ENCODE measurements at regions not wholly inside any gene's neighbourhood (a gene's known extent, or its start where the extent isn't known, plus 50 kb on each side); places are given as distances from the start of the nearest gene placed in this dataset.
"Not testable (repeated sequence)": the region's sequence is repeated elsewhere in the genome, so short reads cannot be mapped to it uniquely, and the experiment has no call there.

DNA sequence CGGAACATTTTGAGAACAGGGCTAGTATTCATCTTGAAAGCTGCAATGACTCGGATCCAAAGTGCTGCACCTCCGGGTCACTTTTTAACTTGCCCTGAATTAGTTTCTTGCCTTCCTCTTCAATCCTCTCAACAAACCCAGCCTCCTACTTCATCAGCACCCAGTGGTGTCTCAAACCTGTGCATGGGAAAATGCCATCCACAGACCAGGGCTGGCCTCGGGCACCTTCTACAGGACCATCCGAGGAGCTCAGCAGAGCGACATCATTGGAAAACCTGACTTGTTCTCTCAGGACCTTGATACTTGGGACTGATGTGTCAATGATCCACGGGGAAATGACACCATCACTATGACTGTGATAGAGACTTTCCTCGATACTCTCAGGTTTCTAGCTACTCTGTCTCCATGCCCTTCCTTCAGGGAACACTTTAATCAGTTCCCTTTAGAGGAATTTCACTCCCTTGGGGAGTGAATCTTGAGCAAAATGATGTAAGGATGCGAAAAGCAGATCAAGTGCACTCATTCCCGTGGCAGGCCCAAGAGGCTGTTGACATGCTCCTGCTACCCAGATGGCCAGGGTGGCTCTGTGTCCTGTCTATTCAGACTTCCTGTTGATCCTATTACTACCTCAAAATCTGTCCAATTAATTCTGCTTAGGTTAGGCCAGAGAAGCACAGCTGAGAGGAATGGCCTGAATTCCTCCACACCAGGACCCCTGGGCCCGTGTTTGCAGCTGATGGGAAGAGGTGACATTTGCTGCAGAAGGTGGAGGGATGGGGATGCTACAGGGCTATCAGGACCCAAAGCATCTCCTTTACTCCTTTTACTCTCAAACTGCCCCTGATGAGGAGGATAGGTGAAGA, 96.5 kb upstream of the SLC25A48 start:
- Histone ChIP-seq H3K36me3 (ENCODE audit: insufficient read depth, low read length) (no peaks in the 10 kb centered on the region), H3K4me1 (ENCODE audit: insufficient read depth, low read length) (no peaks in the 10 kb centered on the region), H3K27me3 (ENCODE audit: insufficient read depth, low read length) (no peaks in the 10 kb centered on the region), H3K27ac (ENCODE audit: low read depth, low read length) (no peak overlapping the region), H3K4me3 (ENCODE audit: low read length in 2 of 2) (no peak overlapping the region), H3K9me3 (ENCODE audit: control insufficient read depth in 1 of 2, low read length in 2 of 2) (no peaks in the 10 kb centered on the region)
- POLR2A ChIA-PET (ENCODE audit: partially characterized antibody), result no interaction called here
- DNase-seq, result no peak
- intact Hi-C loops (cut with micrococcal nuclease), result no loop called here
- H3K27ac Mint-ChIP-seq, result no peak overlapping the region
- H3K4me3 Mint-ChIP-seq, result no peak overlapping the region
- H3K36me3 Mint-ChIP-seq, result no peaks in the 10 kb centered on the region
- CTCF ChIA-PET (ENCODE audit: partially characterized antibody), result no interaction called here
- H3K9me3 Mint-ChIP-seq, result peaks cover 0 to 4% (median 0%) of the 10 kb centered on the region in 8 donors
- H3K27me3 Mint-ChIP-seq, result peaks cover 5 to 7% of the 10 kb centered on the region in 2 donors
- H3K4me1 Mint-ChIP-seq, result no peaks in the 10 kb centered on the region

DNA sequence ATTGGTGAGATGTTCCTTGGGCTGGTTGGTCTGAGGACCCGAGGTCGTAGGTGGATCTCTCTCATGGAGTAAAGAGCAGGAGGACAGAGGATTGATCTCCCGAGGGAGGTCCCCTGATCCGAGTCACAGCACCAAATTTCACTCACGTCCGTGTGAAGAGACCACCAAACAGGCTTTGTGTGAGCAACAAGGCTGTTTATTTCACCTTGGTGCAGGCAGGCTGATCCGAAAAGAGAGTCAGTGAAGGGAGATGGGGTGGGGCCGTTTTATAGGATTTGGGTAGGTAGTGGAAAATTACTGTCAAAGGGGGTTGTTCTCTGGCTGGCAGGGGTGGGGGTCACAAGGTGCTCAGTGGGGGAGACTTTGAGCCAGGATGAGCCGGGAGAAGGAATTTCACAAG, 97.5 kb upstream of the SLC25A48 start:
- H3K9me3 ChIP-seq (ENCODE audit: control insufficient read depth in 1 of 2, low read length in 2 of 2); H3K27ac ChIP-seq (ENCODE audit: low read depth, low read length); H3K9me3 Mint-ChIP-seq; H3K27me3 Mint-ChIP-seq; H3K36me3 ChIP-seq (ENCODE audit: insufficient read depth, low read length); intact Hi-C loops (cut with micrococcal nuclease); H3K4me1 Mint-ChIP-seq; H3K36me3 Mint-ChIP-seq; H3K4me3 ChIP-seq (ENCODE audit: low read length in 2 of 2); H3K27ac Mint-ChIP-seq; H3K4me1 ChIP-seq (ENCODE audit: insufficient read depth, low read length); H3K4me3 Mint-ChIP-seq; DNase-seq; CTCF ChIA-PET (ENCODE audit: partially characterized antibody); POLR2A ChIA-PET (ENCODE audit: partially characterized antibody); H3K27me3 ChIP-seq (ENCODE audit: insufficient read depth, low read length): not testable (repeated sequence)

GRCh38 chr5:135735831-135736230, 98.6 kb upstream of the SLC25A48 start:
- POLR2A ChIA-PET (ENCODE audit: partially characterized antibody), result no interaction called here
- no peak overlapping the region for H3K27ac ChIP-seq (ENCODE audit: low read depth, low read length)

DNA sequence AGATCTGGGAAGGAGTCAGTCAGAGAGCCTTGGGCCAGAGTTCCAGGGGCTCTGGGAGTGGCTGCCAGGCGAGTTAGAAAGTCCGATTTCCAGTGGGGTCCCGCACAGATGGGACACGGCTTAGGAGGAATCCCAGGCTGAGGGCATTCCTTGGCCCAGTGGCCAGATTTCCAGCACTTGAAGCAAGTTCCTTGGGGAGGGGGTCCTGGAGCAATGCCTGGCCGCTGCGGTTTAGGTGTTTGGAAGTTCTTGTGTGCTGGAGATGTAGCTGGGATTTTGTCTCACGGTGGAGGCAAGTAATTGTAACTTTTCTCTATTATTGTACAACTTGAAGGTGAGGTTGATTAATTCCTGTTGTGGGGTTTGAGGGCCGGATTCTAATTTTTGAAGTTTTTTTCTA, 99.5 kb upstream of the SLC25A48 start:
- H3K4me1 ChIP-seq (ENCODE audit: insufficient read depth, low read length); intact Hi-C loops (cut with micrococcal nuclease); H3K4me1 Mint-ChIP-seq; H3K27ac Mint-ChIP-seq; CTCF ChIA-PET (ENCODE audit: partially characterized antibody); H3K4me3 ChIP-seq (ENCODE audit: low read length in 2 of 2); H3K9me3 ChIP-seq (ENCODE audit: control insufficient read depth in 1 of 2, low read length in 2 of 2); H3K27me3 ChIP-seq (ENCODE audit: insufficient read depth, low read length); H3K27me3 Mint-ChIP-seq; H3K36me3 ChIP-seq (ENCODE audit: insufficient read depth, low read length); POLR2A ChIA-PET (ENCODE audit: partially characterized antibody); H3K27ac ChIP-seq (ENCODE audit: low read depth, low read length); H3K36me3 Mint-ChIP-seq; H3K4me3 Mint-ChIP-seq; H3K9me3 Mint-ChIP-seq; DNase-seq: not testable (repeated sequence)

More at GRCh38 chr5:135735831-135736230, 98.6 kb upstream of the SLC25A48 start:
- Histone ChIP-seq H3K4me3 (ENCODE audit: low read length in 2 of 2) (no peak overlapping the region), H3K4me1 (ENCODE audit: insufficient read depth, low read length) (no peaks in the 10 kb centered on the region), H3K9me3 (ENCODE audit: control insufficient read depth in 1 of 2, low read length in 2 of 2) (no peaks in the 10 kb centered on the region), H3K36me3 (ENCODE audit: insufficient read depth, low read length) (no peaks in the 10 kb centered on the region), H3K27me3 (ENCODE audit: insufficient read depth, low read length) (no peaks in the 10 kb centered on the region)
- no peaks in the 10 kb centered on the region for H3K36me3 Mint-ChIP-seq
- CTCF ChIA-PET (ENCODE audit: partially characterized antibody), result no interaction called here
- intact Hi-C loops (cut with micrococcal nuclease), result no loop called here
- H3K9me3 Mint-ChIP-seq, result peaks cover 0 to 4% (median 0%) of the 10 kb centered on the region in 8 donors
- H3K27ac Mint-ChIP-seq, result peak overlapping the region in 1 of 7 donors; percentile 38
- H3K27me3 Mint-ChIP-seq, result peaks cover 5 to 7% of the 10 kb centered on the region in 2 donors
- H3K4me1 Mint-ChIP-seq, result no peaks in the 10 kb centered on the region
- no peak for DNase-seq
- no peak overlapping the region for H3K4me3 Mint-ChIP-seq

DNA sequence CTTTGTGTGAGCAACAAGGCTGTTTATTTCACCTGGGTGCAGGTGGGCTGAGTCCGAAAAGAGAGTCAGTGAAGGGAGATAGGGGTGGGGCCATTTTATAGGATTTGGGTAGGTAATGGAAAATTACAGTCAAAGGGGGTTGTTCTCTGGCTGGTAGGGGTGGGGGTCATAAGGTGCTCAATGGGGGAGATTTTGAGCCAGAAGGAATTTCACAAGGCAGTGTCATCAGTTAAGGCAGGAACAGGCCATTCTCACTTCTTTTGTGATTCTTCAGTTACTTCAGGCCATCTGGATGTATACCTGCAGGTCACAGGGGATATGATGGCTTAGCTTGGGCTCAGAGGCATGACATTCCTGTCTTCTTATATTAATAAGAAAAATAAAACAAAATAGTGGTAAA, 103.4 kb upstream of the SLC25A48 start:
- H3K4me1 Mint-ChIP-seq; H3K9me3 ChIP-seq (ENCODE audit: control insufficient read depth in 1 of 2, low read length in 2 of 2); H3K36me3 Mint-ChIP-seq; intact Hi-C loops (cut with micrococcal nuclease); H3K9me3 Mint-ChIP-seq; H3K27me3 ChIP-seq (ENCODE audit: insufficient read depth, low read length); H3K27me3 Mint-ChIP-seq; H3K27ac ChIP-seq (ENCODE audit: low read depth, low read length); DNase-seq; H3K27ac Mint-ChIP-seq; H3K36me3 ChIP-seq (ENCODE audit: insufficient read depth, low read length); H3K4me3 Mint-ChIP-seq; H3K4me1 ChIP-seq (ENCODE audit: insufficient read depth, low read length); POLR2A ChIA-PET (ENCODE audit: partially characterized antibody); CTCF ChIA-PET (ENCODE audit: partially characterized antibody); H3K4me3 ChIP-seq (ENCODE audit: low read length in 2 of 2): not testable (repeated sequence)

DNA sequence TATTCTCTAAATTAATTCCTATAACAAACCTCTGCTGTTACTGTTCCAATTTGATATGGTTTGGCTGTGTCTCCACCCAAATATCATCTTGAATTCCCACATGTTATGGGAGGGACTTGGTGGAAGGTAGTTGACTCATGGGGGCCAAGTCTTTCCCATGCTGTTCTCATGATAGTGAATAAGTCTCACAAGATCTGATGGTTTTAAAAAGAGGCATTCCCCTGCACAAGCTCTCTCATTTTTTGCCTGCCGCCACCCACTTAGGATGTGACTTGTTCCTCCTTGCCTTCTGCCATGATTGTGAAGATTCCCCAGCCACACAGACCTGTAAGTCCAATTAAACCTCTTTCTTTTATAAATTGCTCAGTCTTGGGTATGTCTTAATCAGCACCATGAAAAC, 104.3 kb upstream of the SLC25A48 start:
- intact Hi-C loops (cut with micrococcal nuclease); H3K4me1 ChIP-seq (ENCODE audit: insufficient read depth, low read length); POLR2A ChIA-PET (ENCODE audit: partially characterized antibody); H3K27me3 ChIP-seq (ENCODE audit: insufficient read depth, low read length); H3K9me3 ChIP-seq (ENCODE audit: control insufficient read depth in 1 of 2, low read length in 2 of 2); H3K36me3 ChIP-seq (ENCODE audit: insufficient read depth, low read length); H3K4me1 Mint-ChIP-seq; H3K27ac ChIP-seq (ENCODE audit: low read depth, low read length); H3K4me3 Mint-ChIP-seq; H3K36me3 Mint-ChIP-seq; H3K4me3 ChIP-seq (ENCODE audit: low read length in 2 of 2); DNase-seq; CTCF ChIA-PET (ENCODE audit: partially characterized antibody); H3K27ac Mint-ChIP-seq; H3K27me3 Mint-ChIP-seq; H3K9me3 Mint-ChIP-seq: not testable (repeated sequence)

- peaks cover 0 to 1% (median 0%) of the 10 kb centered on the region in 8 donors for H3K9me3 Mint-ChIP-seq
- Histone ChIP-seq H3K27ac (ENCODE audit: low read depth, low read length) (no peak overlapping the region), H3K4me1 (ENCODE audit: insufficient read depth, low read length) (no peaks in the 10 kb centered on the region), H3K4me3 (ENCODE audit: low read length in 2 of 2) (no peak overlapping the region), H3K9me3 (ENCODE audit: control insufficient read depth in 1 of 2, low read length in 2 of 2) (no peaks in the 10 kb centered on the region), H3K36me3 (ENCODE audit: insufficient read depth, low read length) (no peaks in the 10 kb centered on the region), H3K27me3 (ENCODE audit: insufficient read depth, low read length) (no peaks in the 10 kb centered on the region)
- DNase-seq, result no peak
- H3K36me3 Mint-ChIP-seq, result no peaks in the 10 kb centered on the region
- H3K27me3 Mint-ChIP-seq, result no peaks in the 10 kb centered on the region
- H3K4me1 Mint-ChIP-seq, result no peaks in the 10 kb centered on the region
- no peak overlapping the region for H3K27ac Mint-ChIP-seq
- POLR2A ChIA-PET (ENCODE audit: partially characterized antibody), result no interaction called here
- CTCF ChIA-PET (ENCODE audit: partially characterized antibody), result no interaction called here
- intact Hi-C loops (cut with micrococcal nuclease), result no loop called here
- no peak overlapping the region for H3K4me3 Mint-ChIP-seq
Measured at GRCh38 chr5:135729321-135729786, 105.1 kb upstream of the SLC25A48 start.
